Gastroesophageal sphincter (tissue), 3 donors: ENCODE measurements at regions not wholly inside any gene's neighbourhood (a gene's known extent, or its start where the extent isn't known, plus 50 kb on each side); places are given as distances from the start of the nearest gene placed in this dataset.

Experiments
- POLR2A ChIP-seq, 2 donors: fragments of 450-650 bp; IDR thresholded peaks; one replicate each; pipeline ENCODE4 v1.6.1; 2017; ENCODE audit warnings: antibody characterized with exemption in 2 of 2, mild to moderate bottlenecking in 2 of 2, moderate library complexity in 1 of 2
- POLR2AphosphoS5 ChIP-seq: sonication (generic); formaldehyde crosslinking; IDR thresholded peaks from one replicate; pipeline ENCODE4 v1.6.1; 2017; ENCODE audit warnings: antibody characterized with exemption
- TF ChIP-seq, protein P1 (sequence below), 4 experiments: fragments of 200-600 bp in 2 of 4; fragments of 450-650 bp in 2 of 4; sonication (generic) in 1 of 4; IDR thresholded peaks; one replicate each; pipeline ENCODE4 v1.5.1; 2017 to 2019; ENCODE audit warnings: antibody characterized with exemption in 4 of 4, mild to moderate bottlenecking in 2 of 4, moderate library complexity in 2 of 4

DNA sequence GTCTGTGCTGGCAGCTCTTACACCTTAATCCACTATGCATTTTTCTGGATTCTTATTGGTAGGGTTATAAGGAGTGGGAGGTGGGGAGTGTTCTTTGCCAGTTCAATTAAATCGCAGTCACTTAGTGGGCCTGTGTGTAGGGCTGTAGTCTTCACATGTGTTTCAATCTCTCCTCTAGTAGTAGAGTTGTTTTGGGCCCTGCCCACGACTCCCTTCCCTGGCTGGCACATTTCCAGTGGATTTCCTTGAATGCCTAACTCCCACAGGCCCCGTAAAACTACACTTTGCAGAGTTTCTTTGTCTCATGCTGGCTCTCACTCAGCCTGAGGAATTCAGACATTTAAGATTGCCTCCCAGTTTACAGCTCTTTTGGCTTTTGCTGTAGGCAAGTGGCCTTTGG is 414.0 kb upstream of the OPRM1 start:
- TF ChIP-seq POLR2AphosphoS5 = no peak
- TF ChIP-seq, protein P1, sequence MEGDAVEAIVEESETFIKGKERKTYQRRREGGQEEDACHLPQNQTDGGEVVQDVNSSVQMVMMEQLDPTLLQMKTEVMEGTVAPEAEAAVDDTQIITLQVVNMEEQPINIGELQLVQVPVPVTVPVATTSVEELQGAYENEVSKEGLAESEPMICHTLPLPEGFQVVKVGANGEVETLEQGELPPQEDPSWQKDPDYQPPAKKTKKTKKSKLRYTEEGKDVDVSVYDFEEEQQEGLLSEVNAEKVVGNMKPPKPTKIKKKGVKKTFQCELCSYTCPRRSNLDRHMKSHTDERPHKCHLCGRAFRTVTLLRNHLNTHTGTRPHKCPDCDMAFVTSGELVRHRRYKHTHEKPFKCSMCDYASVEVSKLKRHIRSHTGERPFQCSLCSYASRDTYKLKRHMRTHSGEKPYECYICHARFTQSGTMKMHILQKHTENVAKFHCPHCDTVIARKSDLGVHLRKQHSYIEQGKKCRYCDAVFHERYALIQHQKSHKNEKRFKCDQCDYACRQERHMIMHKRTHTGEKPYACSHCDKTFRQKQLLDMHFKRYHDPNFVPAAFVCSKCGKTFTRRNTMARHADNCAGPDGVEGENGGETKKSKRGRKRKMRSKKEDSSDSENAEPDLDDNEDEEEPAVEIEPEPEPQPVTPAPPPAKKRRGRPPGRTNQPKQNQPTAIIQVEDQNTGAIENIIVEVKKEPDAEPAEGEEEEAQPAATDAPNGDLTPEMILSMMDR (IDR thresholded peaks at IDR 0.05) = no peak
- no peak for TF ChIP-seq POLR2A (IDR thresholded peaks at IDR 0.05)
